ENCODE measurements at regions not wholly inside any gene's neighbourhood (a gene's known extent, or its start where the extent isn't known, plus 50 kb on each side); places are given as distances from the start of the nearest gene placed in this dataset.
A peak's percentile ranks its signal among the peaks of the same experiment; 100 is the strongest.
"Not testable (repeated sequence)": the region's sequence is repeated elsewhere in the genome, so short reads cannot be mapped to it uniquely, and the experiment has no call there.

DNA sequence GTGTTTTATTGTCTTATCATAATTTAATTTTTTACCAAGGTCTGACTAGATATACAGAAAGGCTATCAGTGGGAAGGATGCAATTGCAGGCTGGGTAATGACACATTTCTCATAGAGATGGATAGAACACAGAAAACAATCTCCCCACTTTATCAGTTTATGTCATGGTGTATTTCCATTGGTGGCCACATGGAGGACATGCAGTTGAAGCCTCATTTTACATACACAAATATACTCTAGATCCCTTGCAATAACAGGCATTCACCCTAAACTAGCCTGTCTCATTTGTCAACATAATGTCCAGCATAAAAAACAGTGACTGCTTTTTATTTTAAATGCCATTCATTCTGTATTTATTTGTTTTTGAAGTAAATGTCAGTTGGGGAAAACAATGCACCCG is 526.3 kb downstream of the GABRG2 start:
- ATAC-seq (peak; percentile 59), DNase-seq (ENCODE audit: low spot score) (no peak)

DNA sequence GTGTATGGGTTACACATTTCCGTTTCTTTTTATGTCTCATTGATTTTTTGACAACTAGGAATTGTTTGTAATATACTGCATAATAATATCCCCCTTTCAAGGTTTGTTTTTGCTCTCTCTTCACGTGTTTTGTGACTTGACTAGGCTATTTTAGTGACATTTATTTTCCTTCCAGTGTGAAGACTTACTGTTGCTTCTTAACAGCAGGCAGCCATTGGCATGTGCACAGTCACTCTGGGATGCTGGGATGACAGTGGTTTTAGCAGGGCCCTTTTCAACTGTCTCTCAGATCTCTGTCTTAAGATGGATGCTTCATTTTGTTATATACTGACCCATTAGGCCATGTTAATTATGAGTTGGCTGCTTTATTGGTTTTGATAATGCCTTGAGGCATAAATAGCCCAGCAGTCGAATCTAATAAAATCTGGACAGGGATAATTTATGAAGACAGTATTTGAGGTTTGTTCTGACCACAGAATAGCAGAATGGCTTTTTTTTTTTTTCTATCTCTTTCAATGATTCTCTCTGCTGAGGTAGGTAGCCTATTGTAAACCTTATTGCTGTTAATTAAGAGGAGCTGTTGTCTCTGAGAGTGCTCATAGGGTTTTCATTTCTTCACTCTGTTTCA is 536.0 kb downstream of the GABRG2 start:
- no peak for DNase-seq (ENCODE audit: low spot score)
- ATAC-seq, result no peak

- ATAC-seq (no peak), DNase-seq (ENCODE audit: low spot score) (no peak)
Measured at GRCh38 chr5:162607879-162608278, 540.3 kb downstream of the GABRG2 start.

- not testable (repeated sequence) for ATAC-seq; DNase-seq (ENCODE audit: low spot score)
Measured at GRCh38 chr5:162621726-162622263, 554.2 kb downstream of the GABRG2 start.

- DNase-seq (ENCODE audit: low spot score), result no peak
Measured at GRCh38 chr5:162624110-162624509, 556.5 kb downstream of the GABRG2 start.

GRCh38 chr5:162637481-162637880 is 569.9 kb downstream of the GABRG2 start:
- ATAC-seq (no peak), DNase-seq (ENCODE audit: low spot score) (no peak)

More at GRCh38 chr5:162624110-162624509, 556.5 kb downstream of the GABRG2 start:
- no peak for ATAC-seq

GRCh38 chr5:162638849-162639248 is 571.3 kb downstream of the GABRG2 start:
- DNase-seq (ENCODE audit: low spot score) (no peak), ATAC-seq (no peak)

GRCh38 chr5:162641142-162641813 is 573.7 kb downstream of the GABRG2 start:
- no peak for ATAC-seq
- DNase-seq (ENCODE audit: low spot score), result no peak

DNA sequence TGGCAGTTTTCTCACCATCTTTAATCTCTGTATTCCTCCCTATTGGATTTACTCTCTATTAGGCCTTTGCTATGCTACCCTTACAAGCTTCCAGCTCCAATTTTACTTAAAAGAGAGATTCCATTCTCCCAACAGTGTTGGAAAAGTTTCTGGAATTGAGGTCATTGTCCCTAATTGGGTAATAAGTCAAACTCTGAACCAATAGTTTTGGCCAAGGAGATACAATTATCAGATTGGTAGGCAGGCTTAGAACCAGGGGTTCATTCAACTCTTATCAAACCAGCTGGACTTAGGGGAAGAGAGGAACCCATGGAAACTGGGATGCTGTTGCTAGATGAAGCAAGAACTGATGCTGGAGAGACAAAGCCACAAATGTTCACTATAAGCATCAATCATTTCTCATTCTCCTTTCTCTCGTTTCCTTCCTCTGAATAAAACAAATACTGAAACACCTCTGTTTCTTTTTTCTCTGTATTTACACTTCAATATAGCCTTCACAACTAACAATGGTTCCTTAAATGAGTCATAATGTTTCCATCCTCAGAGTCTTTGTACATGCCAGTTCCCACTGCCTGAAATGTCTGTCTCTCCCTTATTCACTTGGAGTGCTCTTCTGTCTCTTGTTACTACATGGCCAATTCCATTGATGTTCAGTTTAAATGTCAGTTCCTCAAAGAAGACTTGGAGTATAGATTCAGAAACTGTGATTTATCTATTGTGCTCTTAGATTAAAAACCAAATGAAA is 587.3 kb downstream of the GABRG2 start:
- DNase-seq (ENCODE audit: low spot score), result no peak
- peak; percentile 29 for ATAC-seq

- ATAC-seq, result no peak
- DNase-seq (ENCODE audit: low spot score), result no peak
Measured at GRCh38 chr5:162657076-162657475, 589.5 kb downstream of the GABRG2 start.

GRCh38 chr5:162664846-162665245 is 597.3 kb downstream of the GABRG2 start:
- ATAC-seq (no peak), DNase-seq (ENCODE audit: low spot score) (no peak)

DNA sequence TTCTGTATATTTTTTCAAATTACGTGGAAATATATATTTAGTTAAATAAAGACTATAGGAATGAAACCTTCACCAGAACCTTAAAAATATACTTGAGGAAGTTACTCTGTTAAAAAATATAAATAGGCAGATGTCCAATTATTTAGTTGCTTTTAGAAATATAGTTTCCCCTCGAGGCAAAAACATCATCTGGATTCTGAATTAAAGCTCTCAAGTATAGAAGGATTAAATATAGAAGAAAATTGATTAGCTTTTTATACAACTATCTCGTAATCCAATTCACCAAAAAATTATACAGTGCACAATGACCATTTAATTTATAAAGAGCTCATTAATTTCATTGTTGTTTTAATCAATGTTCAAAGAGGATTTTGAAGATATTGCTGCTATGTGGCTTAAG is 601.4 kb downstream of the GABRG2 start:
- DNase-seq (ENCODE audit: low spot score) (no peak), ATAC-seq (no peak)

- DNase-seq (ENCODE audit: low spot score) (no peak), ATAC-seq (no peak)
Measured at GRCh38 chr5:162672061-162672460, 604.5 kb downstream of the GABRG2 start.

GRCh38 chr5:162683284-162683683 is 615.7 kb downstream of the GABRG2 start:
- no peak for ATAC-seq
- DNase-seq (ENCODE audit: low spot score), result no peak

- ATAC-seq (no peak), DNase-seq (ENCODE audit: low spot score) (no peak)
Measured at GRCh38 chr5:162684145-162684544, 616.6 kb downstream of the GABRG2 start.

GRCh38 chr5:162685302-162685701 is 617.7 kb downstream of the GABRG2 start:
- DNase-seq (ENCODE audit: low spot score) (no peak), ATAC-seq (no peak)

DNA sequence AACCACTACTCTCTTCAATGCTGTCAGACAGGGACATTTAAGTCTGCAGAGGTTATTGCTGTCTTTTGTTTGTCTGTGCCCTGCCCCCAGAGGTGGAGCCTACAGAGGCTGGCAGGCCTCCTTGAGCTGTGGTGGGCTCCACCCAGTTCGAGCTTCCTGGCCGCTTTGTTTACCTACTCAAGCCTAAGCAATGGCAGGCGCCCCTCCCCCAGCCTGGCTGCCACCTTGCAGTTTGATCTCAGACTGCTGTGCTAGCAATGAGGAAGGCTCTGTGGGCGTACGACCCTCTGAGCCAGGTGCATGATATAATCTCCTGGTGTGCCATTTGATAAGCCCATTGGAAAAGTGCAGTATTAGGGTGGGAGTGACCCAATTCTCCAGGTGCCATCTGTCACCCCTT is 628.7 kb downstream of the GABRG2 start:
- DNase-seq (ENCODE audit: low spot score), result not testable (repeated sequence)

GRCh38 chr5:162699361-162699760 is 631.8 kb downstream of the GABRG2 start:
- DNase-seq (ENCODE audit: low spot score) (no peak), ATAC-seq (no peak)

More for the DNA sequence above, 628.7 kb downstream of the GABRG2 start:
- not testable (repeated sequence) for ATAC-seq

GRCh38 chr5:162703914-162704313 is 636.3 kb downstream of the GABRG2 start:
- DNase-seq (ENCODE audit: low spot score) (no peak), ATAC-seq (no peak)

- ATAC-seq, result no peak
- DNase-seq (ENCODE audit: low spot score), result no peak
Measured at GRCh38 chr5:162711244-162711643, 643.7 kb downstream of the GABRG2 start.

DNA sequence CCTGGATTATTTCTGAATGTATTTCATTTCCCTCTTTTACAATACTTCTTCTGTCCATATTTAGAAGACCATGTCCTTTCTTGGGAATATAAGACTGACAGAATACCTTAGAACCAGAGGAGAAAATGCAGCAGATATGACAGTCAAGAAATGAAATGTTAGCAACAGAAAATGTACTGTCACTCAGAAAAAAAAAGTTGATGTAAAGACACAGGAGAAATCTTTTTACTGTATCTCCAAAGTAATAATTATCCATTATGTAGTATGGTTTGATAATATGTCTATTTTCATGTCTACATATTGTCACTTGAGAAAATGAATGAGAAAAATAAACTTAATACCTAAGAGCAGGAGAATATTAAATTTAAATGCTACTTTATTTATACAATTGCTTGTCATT is 652.1 kb downstream of the GABRG2 start:
- ATAC-seq, result no peak
- DNase-seq (ENCODE audit: low spot score), result no peak

- no peak for DNase-seq (ENCODE audit: low spot score)
- no peak for ATAC-seq
Measured at GRCh38 chr5:162721125-162721524, 653.6 kb downstream of the GABRG2 start.

All from left lobe of liver (tissue), 2 donors.